Loucy (cell line): ENCODE measurements at regions not wholly inside any gene's neighbourhood (a gene's known extent, or its start where the extent isn't known, plus 50 kb on each side); places are given as distances from the start of the nearest gene placed in this dataset.

Experiments used
- H2AFZ ChIP-seq: fragments of 200-600 bp; sonication (generic); 2 replicates; pipeline ENCODE4 v1.6.0; 2016; ENCODE audit warnings: antibody characterized with exemption, mild to moderate bottlenecking, low read length, moderate library complexity
- H3F3A ChIP-seq: fragments of 200-600 bp; 2 replicates; pipeline ENCODE4 v1.6.0; 2016; ENCODE audit warnings: antibody characterized with exemption, low read depth, mild to moderate bottlenecking
- H3K27me3 ChIP-seq: fragments of 200-600 bp; sonication (generic); 2 replicates; pipeline ENCODE4 v1.6.1; 2014; ENCODE audit warnings: low read length, mild to moderate bottlenecking; ENCODE audit not compliant: insufficient read depth, poor library complexity, severe bottlenecking
- H3K36me3 ChIP-seq: fragments of 200-600 bp; sonication (generic); 2 replicates; pipeline ENCODE4 v1.6.1; 2016; ENCODE audit warnings: low read length; ENCODE audit not compliant: insufficient read depth
- H3K4me1 ChIP-seq: fragments of 200-600 bp; sonication (generic); 2 replicates; pipeline ENCODE4 v1.5.1; 2014; ENCODE audit warnings: low read length, mild to moderate bottlenecking; ENCODE audit not compliant: insufficient read depth, poor library complexity, severe bottlenecking
- H3K4me2 ChIP-seq: fragments of 200-600 bp; sonication (generic); 2 replicates; pipeline ENCODE4 v1.6.0; 2014; ENCODE audit warnings: antibody characterized with exemption, low read length, low read depth, mild to moderate bottlenecking; ENCODE audit not compliant: poor library complexity, severe bottlenecking
- H3K4me3 ChIP-seq: fragments of 200-600 bp; sonication (generic); 2 replicates; pipeline ENCODE4 v1.5.1; 2014; ENCODE audit warnings: low read length, mild to moderate bottlenecking, mixed read lengths; ENCODE audit not compliant: poor library complexity, severe bottlenecking
- H3K79me2 ChIP-seq: fragments of 200-600 bp; sonication (generic); 2 replicates; pipeline ENCODE4 v1.6.1; 2014; ENCODE audit warnings: low read length; ENCODE audit not compliant: insufficient read depth
- H3K9ac ChIP-seq: fragments of 200-600 bp; sonication (generic); 2 replicates; pipeline ENCODE4 v1.6.0; 2014; ENCODE audit warnings: mild to moderate bottlenecking, low read depth, low read length, moderate library complexity; ENCODE audit not compliant: poor library complexity, severe bottlenecking
- H3K9me2 ChIP-seq: fragments of 200-600 bp; sonication (generic); replicated peaks from 2 replicates; pipeline ENCODE4 v1.6.1; 2016; ENCODE audit warnings: low read depth, low read length, mixed read lengths
- H3K9me3 ChIP-seq: fragments of 200-600 bp; sonication (generic); 2 replicates; pipeline ENCODE4 v1.6.1; 2014; ENCODE audit warnings: mild to moderate bottlenecking, antibody characterized with exemption, low read length, low read depth; ENCODE audit not compliant: insufficient read depth
- H4K20me1 ChIP-seq: fragments of 200-600 bp; sonication (generic); 2 replicates; pipeline ENCODE4 v1.6.0; 2014; ENCODE audit warnings: antibody characterized with exemption, low read length, mild to moderate bottlenecking; ENCODE audit not compliant: insufficient read depth, poor library complexity, severe bottlenecking
- CTCF ChIP-seq: fragments of 200-600 bp; sonication (generic); conservative IDR thresholded peaks from 2 replicates; pipeline ENCODE4 v1.5.1; 2014; ENCODE audit warnings: mild to moderate bottlenecking, antibody characterized with exemption, low read length
- EZH2phosphoT487 ChIP-seq: fragments of 200-600 bp; IDR thresholded peaks from 2 replicates; pipeline ENCODE4 v1.6.1; 2018; ENCODE audit warnings: antibody characterized with exemption, mild to moderate bottlenecking, moderate library complexity, borderline replicate concordance

GRCh38 chr18:46283268-46283667, 179.1 kb downstream of the HAUS1 start:
- no peak overlapping the region for H3K4me2 ChIP-seq

GRCh38 chr18:46283895-46284295, 179.7 kb downstream of the HAUS1 start:
- H3K27me3 ChIP-seq = no peaks in the 10 kb centered on the region
- no peak for TF ChIP-seq CTCF
- no peak for TF ChIP-seq EZH2phosphoT487
- H4K20me1 ChIP-seq = no peaks in the 10 kb centered on the region
- H3K9ac ChIP-seq = no peak overlapping the region
- H3K4me1 ChIP-seq = no peaks in the 10 kb centered on the region
- no peak overlapping the region for H3K4me2 ChIP-seq
- no peaks in the 10 kb centered on the region for H3F3A ChIP-seq
- no peaks in the 10 kb centered on the region for H3K79me2 ChIP-seq
- no peaks in the 10 kb centered on the region for H3K9me3 ChIP-seq
- H2AFZ ChIP-seq = no peak overlapping the region
- H3K4me3 ChIP-seq = no peak overlapping the region
- H3K36me3 ChIP-seq = no peaks in the 10 kb centered on the region
- no peaks in the 10 kb centered on the region for H3K9me2 ChIP-seq

More at GRCh38 chr18:46283268-46283667, 179.1 kb downstream of the HAUS1 start:
- Histone ChIP-seq H2AFZ (no peak overlapping the region), H3K9me3 (no peaks in the 10 kb centered on the region), H4K20me1 (no peaks in the 10 kb centered on the region), H3K27me3 (no peaks in the 10 kb centered on the region), H3K4me3 (no peak overlapping the region), H3K9me2 (no peaks in the 10 kb centered on the region), H3K9ac (no peak overlapping the region), H3F3A (no peaks in the 10 kb centered on the region), H3K36me3 (no peaks in the 10 kb centered on the region), H3K4me1 (no peaks in the 10 kb centered on the region), H3K79me2 (no peaks in the 10 kb centered on the region)
- TF ChIP-seq CTCF (no peak), EZH2phosphoT487 (no peak)

GRCh38 chr18:46289463-46289862, 185.3 kb downstream of the HAUS1 start:
- Histone ChIP-seq H3K4me2 (no peak overlapping the region), H3K9ac (no peak overlapping the region), H4K20me1 (no peaks in the 10 kb centered on the region), H3K4me3 (no peak overlapping the region), H3K79me2 (no peaks in the 10 kb centered on the region), H3K9me3 (no peaks in the 10 kb centered on the region), H3K27me3 (no peaks in the 10 kb centered on the region), H2AFZ (no peak overlapping the region), H3K36me3 (no peaks in the 10 kb centered on the region), H3K4me1 (no peaks in the 10 kb centered on the region), H3K9me2 (no peaks in the 10 kb centered on the region), H3F3A (no peaks in the 10 kb centered on the region)
- no peak for TF ChIP-seq CTCF
- TF ChIP-seq EZH2phosphoT487 = no peak
